Stimulated activated effector memory CD8-positive, alpha-beta T cell treated with anti-CD3 and anti-CD28 coated beads, Interleukin-12 subunit alpha, Interleukin-12 subunit beta, amount 100 ng/mL, for 72 hours (primary cell): ENCODE measurements at regions not wholly inside any gene's neighbourhood (a gene's known extent, or its start where the extent isn't known, plus 50 kb on each side); places are given as distances from the start of the nearest gene placed in this dataset.
"Not testable (repeated sequence)": the region's sequence is repeated elsewhere in the genome, so short reads cannot be mapped to it uniquely, and the experiment has no call there.

Experiments used
- ATAC-seq: fragments of 150-1000 bp; cut with Tn5 transposase; 2 replicates; pipeline ENCODE4 v1.10.0; 2021
- DNase-seq, 2 donors: peaks; one replicate each; pipeline ENCODE4 v3.0.0; 2021 to 2022; ENCODE audit warnings: low spot score in 2 of 2
- H3K27ac Mint-ChIP-seq: one replicate; pipeline ENCODE4 v1.8.0; 2022; ENCODE audit warnings: mild to moderate bottlenecking, mixed read lengths
- H3K36me3 Mint-ChIP-seq: one replicate; pipeline ENCODE4 v1.8.0; 2022; ENCODE audit warnings: mild to moderate bottlenecking, mixed read lengths
- H3K4me1 Mint-ChIP-seq: one replicate; pipeline ENCODE4 v1.8.0; 2022; ENCODE audit warnings: mixed read lengths
- H3K4me3 Mint-ChIP-seq: one replicate; pipeline ENCODE4 v1.8.0; 2022; ENCODE audit warnings: mild to moderate bottlenecking, mixed read lengths
- H3K9me3 Mint-ChIP-seq: one replicate; pipeline ENCODE4 v1.8.0; 2022; ENCODE audit warnings: mixed read lengths

DNA sequence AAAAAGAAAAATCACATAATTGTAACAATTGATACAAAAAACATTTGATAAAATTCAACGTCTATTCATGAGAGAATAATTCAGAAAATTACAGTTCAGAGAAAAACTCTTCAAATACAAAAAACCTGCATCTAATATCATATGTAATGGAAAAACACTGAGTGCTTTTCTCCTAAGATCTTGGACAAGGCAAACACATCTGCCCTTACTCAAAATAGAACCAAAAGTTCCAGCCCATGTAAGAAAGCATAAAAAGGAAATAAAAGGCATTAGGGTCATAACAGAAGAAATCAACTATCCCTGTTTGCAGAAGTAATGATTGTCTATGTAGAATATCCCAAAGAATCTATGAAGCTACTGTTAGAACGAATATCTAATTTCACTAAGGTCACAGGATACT, 721.4 kb downstream of the RFPL4B start:
- Mint-ChIP-seq H3K9me3 (peaks cover 10% of the 10 kb centered on the region), H3K4me3 (no peak overlapping the region), H3K27ac (no peak overlapping the region), H3K36me3 (no peaks in the 10 kb centered on the region), H3K4me1 (no peaks in the 10 kb centered on the region)
- no peak for ATAC-seq
- DNase-seq = no peak

DNA sequence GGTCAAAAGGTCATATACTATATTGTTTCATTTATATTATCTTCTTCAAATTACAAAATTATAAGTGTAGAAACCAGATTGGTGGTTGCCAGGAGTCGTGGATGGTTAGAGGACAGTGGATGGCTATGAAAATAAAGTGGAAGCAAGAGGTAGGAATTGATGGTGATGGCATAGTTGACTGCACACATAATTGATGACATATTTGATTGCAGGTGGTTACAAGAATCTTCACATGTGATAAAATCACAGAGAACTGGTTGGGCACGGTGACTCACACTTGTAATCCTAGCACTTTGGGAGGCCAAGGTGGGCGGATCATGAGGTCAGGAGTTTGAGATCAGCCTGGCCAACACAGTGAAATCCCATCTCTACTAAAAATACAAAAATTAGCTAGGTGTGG, 723.6 kb downstream of the RFPL4B start:
- H3K4me1 Mint-ChIP-seq, H3K4me3 Mint-ChIP-seq, H3K27ac Mint-ChIP-seq, H3K36me3 Mint-ChIP-seq, H3K9me3 Mint-ChIP-seq, DNase-seq, ATAC-seq: not testable (repeated sequence)

DNA sequence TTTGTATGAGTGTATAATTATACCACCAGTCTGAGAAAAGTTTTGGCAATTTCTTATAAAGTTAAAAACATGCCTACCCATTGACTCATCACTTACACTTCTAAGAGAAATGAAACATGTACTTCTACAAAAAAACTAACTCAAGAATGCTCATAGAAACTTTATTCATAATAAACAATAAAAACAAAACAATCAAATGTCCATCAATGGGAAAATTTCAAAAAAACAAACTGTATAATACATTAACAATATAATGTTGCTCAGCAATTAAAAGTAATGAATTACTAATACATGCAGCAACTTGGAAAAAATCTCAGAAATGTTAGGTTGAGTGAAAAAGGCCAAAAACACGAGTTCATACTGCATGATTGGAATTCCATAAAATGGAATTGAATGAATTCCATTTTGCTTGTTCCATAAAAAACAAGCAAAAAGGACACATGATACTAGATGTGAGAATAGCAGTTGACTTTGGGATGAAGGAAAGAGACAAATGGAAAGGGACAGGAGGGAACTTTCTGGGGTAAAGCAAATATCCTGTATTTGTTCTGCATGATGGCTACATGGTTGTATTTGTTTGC, 726.6 kb downstream of the RFPL4B start:
- H3K4me1 Mint-ChIP-seq = no peaks in the 10 kb centered on the region
- H3K36me3 Mint-ChIP-seq = no peaks in the 10 kb centered on the region
- no peak for DNase-seq
- H3K4me3 Mint-ChIP-seq = no peak overlapping the region
- no peak for ATAC-seq
- H3K27ac Mint-ChIP-seq = no peak overlapping the region
- peaks cover 20% of the 10 kb centered on the region for H3K9me3 Mint-ChIP-seq

DNA sequence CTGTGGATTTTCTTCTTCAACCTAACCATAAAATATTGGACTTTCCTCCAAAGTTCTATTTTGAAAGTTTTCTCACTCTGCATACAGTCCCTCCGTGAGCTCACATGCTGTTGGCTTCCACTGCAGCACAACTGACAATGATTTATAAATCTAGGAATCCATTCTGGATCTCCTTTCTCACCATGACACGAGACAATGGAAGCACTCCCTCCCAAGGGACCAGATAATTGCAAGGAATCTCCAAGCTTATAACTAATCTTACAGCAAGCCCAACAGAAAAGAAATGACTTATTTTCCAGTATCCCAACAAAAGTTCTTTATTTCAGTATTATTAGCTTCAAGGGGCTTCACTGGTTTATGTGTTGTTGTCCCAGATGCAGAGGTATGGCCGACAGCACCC, 729.0 kb downstream of the RFPL4B start:
- Mint-ChIP-seq H3K4me3 (no peak overlapping the region), H3K4me1 (no peaks in the 10 kb centered on the region), H3K36me3 (no peaks in the 10 kb centered on the region), H3K9me3 (peaks cover 22% of the 10 kb centered on the region), H3K27ac (no peak overlapping the region)
- ATAC-seq (no peak), DNase-seq (no peak)

DNA sequence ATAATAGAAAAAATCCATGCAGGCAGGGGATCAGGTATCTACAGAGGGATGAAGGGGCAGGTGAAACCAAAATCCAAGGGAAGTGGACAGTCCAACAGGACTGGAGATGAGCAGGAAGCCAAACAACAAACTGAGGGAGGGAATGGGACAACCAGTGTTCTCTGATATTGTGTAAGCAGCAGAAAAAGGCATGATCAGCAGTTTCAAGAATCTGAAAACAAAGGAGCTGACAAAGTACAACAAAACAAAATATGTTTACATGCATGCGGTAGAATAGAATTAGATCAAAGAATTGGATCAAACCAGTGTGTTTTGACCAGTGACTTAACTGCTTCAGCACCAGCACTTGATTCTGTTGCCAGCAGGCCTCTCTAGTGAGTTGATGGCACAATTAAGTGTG, 729.7 kb downstream of the RFPL4B start:
- H3K36me3 Mint-ChIP-seq = no peaks in the 10 kb centered on the region
- H3K9me3 Mint-ChIP-seq = peaks cover 26% of the 10 kb centered on the region
- H3K4me1 Mint-ChIP-seq = no peaks in the 10 kb centered on the region
- H3K4me3 Mint-ChIP-seq = no peak overlapping the region
- ATAC-seq = no peak
- DNase-seq = no peak
- H3K27ac Mint-ChIP-seq = no peak overlapping the region

DNA sequence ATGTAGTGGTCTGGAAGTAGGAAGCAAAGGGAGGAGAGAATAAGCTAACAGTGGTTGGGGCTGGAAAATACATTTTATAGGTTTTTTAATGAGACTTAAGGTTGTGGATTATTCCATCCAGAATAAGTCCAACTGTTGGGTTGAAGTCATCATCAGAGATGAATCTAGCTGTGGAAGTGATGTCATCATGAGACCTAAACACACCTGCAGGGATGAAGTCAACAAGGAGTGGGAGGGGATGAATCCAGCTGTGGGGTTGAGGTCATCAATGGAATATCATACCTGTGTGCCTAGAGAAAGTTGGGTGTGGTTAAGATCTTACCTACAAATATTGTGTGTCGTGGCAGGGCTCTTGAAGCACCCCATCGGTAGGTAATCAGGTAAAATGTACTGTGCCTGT, 730.7 kb downstream of the RFPL4B start:
- Mint-ChIP-seq H3K4me3 (no peak overlapping the region), H3K27ac (no peak overlapping the region), H3K4me1 (no peaks in the 10 kb centered on the region), H3K36me3 (no peaks in the 10 kb centered on the region), H3K9me3 (peaks cover 26% of the 10 kb centered on the region)
- DNase-seq = no peak
- ATAC-seq = no peak

DNA sequence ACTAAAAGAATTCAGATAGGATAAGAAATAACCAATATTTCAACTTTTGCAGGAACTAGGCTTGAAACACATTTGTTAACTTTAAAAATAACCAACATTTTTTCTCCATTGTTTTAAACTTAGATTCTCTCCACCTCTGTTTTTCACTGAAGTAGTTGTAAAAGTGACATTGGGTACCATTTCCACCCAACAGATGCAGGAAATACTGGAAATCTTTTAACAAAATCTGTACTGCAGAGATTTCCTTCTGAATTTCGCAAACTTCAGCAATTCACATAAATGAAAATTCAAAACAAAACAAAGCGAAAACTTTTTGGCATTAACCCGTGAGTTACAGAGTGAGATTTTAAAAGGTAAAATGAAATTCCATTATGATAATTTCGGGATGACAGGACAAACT, 731.7 kb downstream of the RFPL4B start:
- ATAC-seq = no peak
- no peak for DNase-seq
- Mint-ChIP-seq H3K9me3 (peaks cover 24% of the 10 kb centered on the region), H3K27ac (no peak overlapping the region), H3K4me1 (no peaks in the 10 kb centered on the region), H3K4me3 (no peak overlapping the region), H3K36me3 (no peaks in the 10 kb centered on the region)

DNA sequence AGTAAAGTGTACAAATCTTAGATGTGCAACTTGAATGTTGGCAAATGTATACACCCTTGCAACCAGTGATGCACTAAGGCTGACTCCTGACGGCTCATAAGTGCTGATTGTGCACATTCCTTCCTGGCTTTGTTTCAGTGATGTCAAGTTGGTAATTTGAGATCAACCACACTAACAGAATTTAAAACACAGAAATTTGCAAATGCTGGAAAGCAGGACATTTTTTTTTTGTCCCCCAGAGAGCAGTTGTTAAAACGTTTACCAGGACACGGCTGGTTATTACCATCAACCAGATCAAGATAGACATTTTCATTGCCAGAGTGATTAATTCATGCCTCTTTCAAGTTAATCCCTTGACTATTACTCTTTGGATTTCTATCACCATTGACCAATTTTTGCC, 735.6 kb downstream of the RFPL4B start:
- DNase-seq (no peak), ATAC-seq (no peak)
- H3K9me3 Mint-ChIP-seq = peaks cover 10% of the 10 kb centered on the region
- H3K4me1 Mint-ChIP-seq = no peaks in the 10 kb centered on the region
- no peaks in the 10 kb centered on the region for H3K36me3 Mint-ChIP-seq
- H3K4me3 Mint-ChIP-seq = no peak overlapping the region
- no peak overlapping the region for H3K27ac Mint-ChIP-seq

DNA sequence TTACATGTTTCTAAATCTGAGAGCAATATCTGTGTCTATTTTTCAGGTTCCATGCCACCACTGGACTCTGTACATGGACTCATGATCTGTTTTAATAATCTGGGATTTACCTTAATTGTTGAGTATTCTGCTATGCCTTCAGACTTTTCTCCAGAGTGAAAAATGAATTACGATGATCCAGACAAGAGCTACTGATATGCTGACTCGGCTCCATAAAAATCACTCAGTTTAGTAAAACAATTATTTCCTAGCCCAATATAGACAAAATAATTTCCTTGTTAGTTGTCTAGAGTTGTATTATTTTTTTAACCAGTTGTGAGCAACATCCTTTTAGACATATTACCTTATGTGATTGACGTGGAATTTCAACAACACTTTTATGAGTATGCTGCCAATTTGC, 736.8 kb downstream of the RFPL4B start:
- no peak for ATAC-seq
- Mint-ChIP-seq H3K9me3 (peaks cover 9% of the 10 kb centered on the region), H3K4me3 (no peak overlapping the region), H3K27ac (no peak overlapping the region), H3K4me1 (no peaks in the 10 kb centered on the region), H3K36me3 (no peaks in the 10 kb centered on the region)
- DNase-seq = no peak

DNA sequence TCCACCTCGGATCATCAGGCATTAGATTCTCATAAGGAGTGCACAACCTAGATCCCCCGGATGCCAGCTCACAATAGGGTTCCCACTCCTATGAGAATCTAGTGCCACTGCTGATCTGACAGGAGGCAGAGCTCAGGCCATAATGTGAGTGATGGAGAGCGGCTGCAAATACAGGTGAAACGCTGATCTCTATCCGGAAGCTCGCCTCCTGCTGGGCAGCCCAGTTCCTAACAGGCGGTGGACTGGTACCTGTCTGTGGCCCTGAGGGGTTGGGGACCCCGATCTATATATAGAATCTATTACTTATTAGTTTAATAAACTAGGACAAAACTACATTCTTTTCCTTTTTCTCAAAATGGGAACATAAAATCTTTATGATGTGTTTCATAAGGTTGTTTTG, 741.9 kb downstream of the RFPL4B start:
- Mint-ChIP-seq H3K36me3 (no peaks in the 10 kb centered on the region), H3K4me3 (no peak overlapping the region), H3K27ac (no peak overlapping the region), H3K9me3 (peaks cover 4% of the 10 kb centered on the region), H3K4me1 (no peaks in the 10 kb centered on the region)
- ATAC-seq = no peak
- DNase-seq = no peak

DNA sequence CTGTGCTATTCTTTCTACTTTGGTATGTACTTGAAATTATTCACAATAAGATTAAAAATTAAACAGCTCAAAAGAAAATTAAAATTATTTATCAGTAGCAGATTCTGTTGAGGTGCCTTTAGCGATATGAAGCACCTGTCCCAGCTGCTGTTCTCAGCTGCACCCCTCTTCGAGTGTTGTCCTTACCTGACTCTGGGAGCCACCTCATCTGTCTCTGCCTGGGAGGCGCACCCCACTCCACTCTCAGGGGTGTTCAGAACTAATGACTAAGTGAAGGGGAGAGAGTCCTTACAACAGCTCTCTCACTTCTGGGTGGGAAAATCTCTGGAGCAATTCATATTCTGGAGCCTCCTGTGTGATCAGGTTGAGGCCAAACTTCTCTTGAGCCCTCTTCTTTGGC, 745.7 kb downstream of the RFPL4B start:
- no peaks in the 10 kb centered on the region for H3K36me3 Mint-ChIP-seq
- no peak overlapping the region for H3K27ac Mint-ChIP-seq
- no peaks in the 10 kb centered on the region for H3K4me1 Mint-ChIP-seq
- H3K4me3 Mint-ChIP-seq = no peak overlapping the region
- peaks cover 12% of the 10 kb centered on the region for H3K9me3 Mint-ChIP-seq
- DNase-seq = no peak
- no peak for ATAC-seq

DNA sequence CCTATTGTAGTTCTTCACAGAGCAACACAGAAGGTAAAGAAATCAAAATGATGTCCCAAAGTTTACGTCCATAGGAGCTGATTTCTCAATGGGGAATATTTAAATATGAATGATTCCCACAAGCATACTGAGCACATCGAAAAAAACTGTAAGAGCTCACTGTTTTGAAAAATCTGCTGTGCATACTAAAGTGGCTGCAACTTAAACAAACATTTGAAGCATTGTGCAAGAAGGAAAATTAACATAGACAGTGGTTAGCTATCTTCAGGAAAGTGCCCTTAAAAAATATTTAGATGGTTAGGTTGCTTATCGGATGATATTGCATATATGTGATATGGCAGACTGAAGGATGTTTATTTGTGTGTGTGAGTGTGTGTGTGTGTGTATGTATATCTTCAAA, 747.6 kb downstream of the RFPL4B start:
- peaks cover 21% of the 10 kb centered on the region for H3K9me3 Mint-ChIP-seq
- DNase-seq = no peak
- H3K4me1 Mint-ChIP-seq = no peaks in the 10 kb centered on the region

DNA sequence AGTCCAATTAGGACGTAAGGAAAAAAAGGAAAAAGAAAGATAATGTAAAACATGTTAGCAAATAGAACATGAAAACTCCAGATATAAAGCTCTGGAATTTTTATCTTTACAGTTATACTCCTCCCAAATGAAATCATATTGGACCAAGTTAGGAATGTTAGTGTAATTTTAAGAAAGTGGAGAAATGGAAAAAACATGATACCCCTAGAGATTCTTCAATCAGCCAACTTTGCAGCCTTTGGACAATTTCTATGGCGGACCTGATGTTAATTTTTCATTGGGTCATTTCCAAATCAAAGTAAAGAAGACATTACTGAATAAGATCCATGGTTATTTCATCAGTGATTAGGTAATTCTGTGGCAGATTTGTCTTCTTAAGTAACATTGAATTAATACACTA, 748.7 kb downstream of the RFPL4B start:
- no peak for ATAC-seq
- no peak for DNase-seq
- H3K4me1 Mint-ChIP-seq = no peaks in the 10 kb centered on the region
- no peak overlapping the region for H3K4me3 Mint-ChIP-seq
- no peaks in the 10 kb centered on the region for H3K36me3 Mint-ChIP-seq
- no peak overlapping the region for H3K27ac Mint-ChIP-seq
- peaks cover 21% of the 10 kb centered on the region for H3K9me3 Mint-ChIP-seq

More for the DNA sequence above, 747.6 kb downstream of the RFPL4B start:
- H3K36me3 Mint-ChIP-seq = no peaks in the 10 kb centered on the region
- no peak overlapping the region for H3K4me3 Mint-ChIP-seq
- ATAC-seq = no peak
- no peak overlapping the region for H3K27ac Mint-ChIP-seq

DNA sequence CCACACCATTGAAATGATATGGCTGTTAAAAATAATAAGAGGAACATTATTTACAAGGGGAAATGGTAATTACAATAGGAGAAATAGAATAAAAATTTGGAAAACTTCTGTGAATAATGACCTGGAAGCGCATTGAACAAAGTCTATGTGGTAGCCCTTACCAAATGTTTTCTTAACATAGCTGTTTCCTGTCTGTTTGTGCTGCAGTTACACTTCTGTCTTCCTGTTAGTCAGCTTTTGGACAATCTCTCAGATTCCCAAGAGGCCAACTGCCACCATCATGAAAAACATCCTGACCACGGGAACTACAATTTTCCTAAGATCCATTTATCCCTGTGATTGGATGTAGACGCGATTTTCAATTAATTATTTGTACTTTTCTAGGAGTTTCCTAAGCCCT, 754.4 kb upstream of the MARCKS start:
- Mint-ChIP-seq H3K9me3 (peaks cover 25% of the 10 kb centered on the region), H3K4me3 (no peak overlapping the region), H3K36me3 (no peaks in the 10 kb centered on the region), H3K4me1 (no peaks in the 10 kb centered on the region), H3K27ac (no peak overlapping the region)
- DNase-seq (no peak), ATAC-seq (no peak)

DNA sequence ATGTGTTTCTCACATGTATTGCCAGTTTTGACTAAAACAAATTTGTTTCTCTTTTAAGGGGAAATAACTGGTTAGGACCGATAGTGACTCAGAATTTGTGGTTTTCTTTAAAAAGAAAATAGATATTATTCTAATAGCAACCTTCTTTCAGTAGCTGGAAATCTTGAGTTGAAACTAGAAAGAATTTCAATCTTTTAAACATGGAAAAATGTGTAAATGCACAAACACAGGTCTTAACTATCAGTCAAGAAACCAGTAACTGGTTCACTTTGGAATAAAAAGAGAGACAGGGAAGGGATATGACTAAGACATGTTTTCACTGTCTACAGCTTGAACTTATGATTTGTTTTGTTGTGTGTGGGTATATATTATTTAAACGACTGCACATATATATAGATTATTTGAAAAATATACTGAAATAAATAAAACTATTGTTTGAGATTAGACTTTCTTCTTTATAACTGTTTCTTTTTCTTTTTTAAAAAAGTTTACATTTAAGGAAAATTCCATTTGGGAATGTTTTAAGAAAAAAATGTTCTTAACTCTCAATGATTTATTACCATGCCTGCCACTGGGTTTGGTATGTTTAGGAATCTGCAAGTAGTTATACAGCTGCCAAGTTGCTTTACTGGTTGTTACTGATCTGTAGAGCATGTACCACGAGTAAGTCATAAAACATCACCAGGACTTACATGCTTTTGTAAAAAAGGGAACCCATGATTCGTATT, 753.3 kb upstream of the MARCKS start:
- no peaks in the 10 kb centered on the region for H3K36me3 Mint-ChIP-seq
- H3K4me3 Mint-ChIP-seq = no peak overlapping the region
- H3K27ac Mint-ChIP-seq = no peak overlapping the region
- no peak for ATAC-seq
- DNase-seq = no peak
- H3K9me3 Mint-ChIP-seq = peaks cover 20% of the 10 kb centered on the region
- no peaks in the 10 kb centered on the region for H3K4me1 Mint-ChIP-seq

DNA sequence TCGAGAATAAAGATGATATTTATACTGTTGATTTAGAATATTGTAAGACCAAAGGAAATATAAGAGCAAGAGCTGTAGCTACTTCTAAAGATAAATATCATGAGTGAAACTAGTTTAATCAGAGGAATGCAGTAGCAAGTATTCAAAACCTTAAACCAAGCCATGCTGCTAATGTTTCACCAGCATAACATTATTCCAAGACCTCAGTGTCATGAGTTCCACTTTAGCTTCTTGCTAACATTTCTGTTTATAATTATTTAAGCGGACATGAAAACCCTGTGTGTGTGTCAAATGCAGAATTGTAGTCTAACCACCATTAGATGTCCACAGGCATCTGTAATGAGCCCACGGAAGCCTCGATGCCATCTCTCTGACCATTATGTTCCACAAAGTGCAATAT, 752.6 kb upstream of the MARCKS start:
- H3K36me3 Mint-ChIP-seq = no peaks in the 10 kb centered on the region

More for the DNA sequence above, 752.6 kb upstream of the MARCKS start:
- Mint-ChIP-seq H3K9me3 (peaks cover 15% of the 10 kb centered on the region), H3K27ac (no peak overlapping the region), H3K4me3 (no peak overlapping the region), H3K4me1 (no peaks in the 10 kb centered on the region)
- ATAC-seq (no peak), DNase-seq (no peak)
